Midbrain (tissue), 1 donor: ENCODE measurements at regions not wholly inside any gene's neighbourhood (a gene's known extent, or its start where the extent isn't known, plus 50 kb on each side); places are given as distances from the start of the nearest gene placed in this dataset.
"Not testable (repeated sequence)": the region's sequence is repeated elsewhere in the genome, so short reads cannot be mapped to it uniquely, and the experiment has no call there.

Experiments used
- DNase-seq: peaks from one replicate; lab custom pipeline; 2025; lab: John Stamatoyannopoulos, UW

GRCh38 chr13:55038230-55038629 is 2009.6 kb downstream of the OLFM4 start:
- no peak for DNase-seq

- DNase-seq = not testable (repeated sequence)
These were observed 2025.4 kb downstream of the OLFM4 start for GRCh38 chr13:55053891-55054550.

- DNase-seq = not testable (repeated sequence)
These were observed 2027.1 kb downstream of the OLFM4 start for GRCh38 chr13:55055666-55056065.

- DNase-seq = no peak
These were observed 2034.0 kb downstream of the OLFM4 start for GRCh38 chr13:55062662-55063061.

- DNase-seq = no peak
These were observed 2039.3 kb downstream of the OLFM4 start for GRCh38 chr13:55067946-55068345.

GRCh38 chr13:55069746-55070145 is 2041.1 kb downstream of the OLFM4 start:
- no peak for DNase-seq

- no peak for DNase-seq
These were observed 2044.4 kb downstream of the OLFM4 start for GRCh38 chr13:55073000-55073399.

- no peak for DNase-seq
These were observed 2056.0 kb downstream of the OLFM4 start for GRCh38 chr13:55084630-55085029.

GRCh38 chr13:55087085-55087484 is 2053.6 kb upstream of the PRR20A start:
- DNase-seq = no peak

- DNase-seq = no peak
These were observed 2050.1 kb upstream of the PRR20A start for GRCh38 chr13:55090612-55091011.

- DNase-seq = no peak
These were observed 2049.5 kb upstream of the PRR20A start for GRCh38 chr13:55091172-55091571.

GRCh38 chr13:55106509-55106908 is 2034.2 kb upstream of the PRR20A start:
- no peak for DNase-seq

- DNase-seq = no peak
These were observed 2020.1 kb upstream of the PRR20A start for GRCh38 chr13:55120631-55121030.

- DNase-seq = no peak
These were observed 1985.7 kb upstream of the PRR20A start for GRCh38 chr13:55155046-55155445.

GRCh38 chr13:55159765-55160164 is 1981.0 kb upstream of the PRR20A start:
- no peak for DNase-seq

GRCh38 chr13:55160867-55161266 is 1979.9 kb upstream of the PRR20A start:
- no peak for DNase-seq

GRCh38 chr13:55178582-55178981 is 1962.1 kb upstream of the PRR20A start:
- DNase-seq = not testable (repeated sequence)

GRCh38 chr13:55190996-55191395 is 1949.7 kb upstream of the PRR20A start:
- no peak for DNase-seq

- DNase-seq = no peak
These were observed 1941.6 kb upstream of the PRR20A start for GRCh38 chr13:55199134-55199533.

- DNase-seq = no peak
These were observed 1925.8 kb upstream of the PRR20A start for GRCh38 chr13:55214841-55215345.

GRCh38 chr13:55219538-55219937 is 1921.2 kb upstream of the PRR20A start:
- DNase-seq = no peak

- no peak for DNase-seq
These were observed 1910.7 kb upstream of the PRR20A start for GRCh38 chr13:55229906-55230569.

GRCh38 chr13:55230570-55230908 is 1910.2 kb upstream of the PRR20A start:
- no peak for DNase-seq

GRCh38 chr13:55234311-55234710 is 1906.4 kb upstream of the PRR20A start:
- no peak for DNase-seq
